Astrocyte (in vitro differentiated cells and primary cell): ENCODE measurements at regions not wholly inside any gene's neighbourhood (a gene's known extent, or its start where the extent isn't known, plus 50 kb on each side); places are given as distances from the start of the nearest gene placed in this dataset.

Experiments used
- DNase-seq: peaks from one replicate; pipeline ENCODE4 v3.0.0-alpha.2; 2010; ENCODE audit warnings: low read depth
- FAIRE-seq: peaks from 2 replicates; lab custom pipeline; 2011; peaks lifted over from hg19 to GRCh38; lab: Jason Lieb, UNC
- H2AFZ ChIP-seq: 2 replicates; pipeline ENCODE4 v1.6.0; 2012; ENCODE audit warnings: low read depth, low read length, inconsistent platforms
- H3K27ac ChIP-seq: 2 replicates; pipeline ENCODE4 v1.5.1; 2011; ENCODE audit warnings: low read depth, low read length, inconsistent platforms
- H3K27me3 ChIP-seq: 2 replicates; pipeline ENCODE4 v1.6.0; 2011; ENCODE audit warnings: low read length, inconsistent platforms; ENCODE audit not compliant: insufficient read depth
- H3K36me3 ChIP-seq: 2 replicates; pipeline ENCODE4 v1.5.1; 2011; ENCODE audit warnings: low read length, inconsistent platforms; ENCODE audit not compliant: insufficient read depth
- H3K4me1 ChIP-seq: 2 replicates; pipeline ENCODE4 v1.5.1; 2011; ENCODE audit warnings: low read length, inconsistent platforms; ENCODE audit not compliant: insufficient read depth
- H3K4me2 ChIP-seq: 2 replicates; pipeline ENCODE4 v1.6.0; 2012; ENCODE audit warnings: low read length, inconsistent platforms
- H3K4me3 ChIP-seq: 2 replicates; pipeline ENCODE4 v1.5.1; 2011; ENCODE audit warnings: low read depth, mild to moderate bottlenecking, low read length, inconsistent platforms; ENCODE audit not compliant: insufficient read depth
- H3K79me2 ChIP-seq: 2 replicates; pipeline ENCODE4 v1.6.0; 2012; ENCODE audit warnings: mild to moderate bottlenecking, low read length, inconsistent platforms; ENCODE audit not compliant: insufficient read depth
- H3K9ac ChIP-seq: 2 replicates; pipeline ENCODE4 v1.6.0; 2012; ENCODE audit warnings: mild to moderate bottlenecking, low read length, inconsistent platforms
- H3K9me3 ChIP-seq: 2 replicates; pipeline ENCODE4 v1.5.1; 2012; ENCODE audit warnings: low read depth, mild to moderate bottlenecking, low read length, inconsistent platforms; ENCODE audit not compliant: insufficient read depth
- H4K20me1 ChIP-seq: 2 replicates; pipeline ENCODE4 v1.6.0; 2012; ENCODE audit warnings: low read length, inconsistent platforms; ENCODE audit not compliant: insufficient read depth
- H3K27ac Mint-ChIP-seq: one replicate; pipeline ENCODE4 v1.8.0; 2021; ENCODE audit warnings: mild to moderate bottlenecking, mixed read lengths; ENCODE audit not compliant: unreplicated experiment
- H3K27me3 Mint-ChIP-seq: one replicate; pipeline ENCODE4 v1.8.0; 2021; ENCODE audit warnings: low read depth, mixed read lengths; ENCODE audit not compliant: unreplicated experiment
- H3K36me3 Mint-ChIP-seq: one replicate; pipeline ENCODE4 v1.8.0; 2021; ENCODE audit warnings: low read depth, mixed read lengths; ENCODE audit not compliant: unreplicated experiment
- H3K4me1 Mint-ChIP-seq: one replicate; pipeline ENCODE4 v1.8.0; 2021; ENCODE audit warnings: low read depth, mixed read lengths; ENCODE audit not compliant: unreplicated experiment
- H3K4me3 Mint-ChIP-seq: one replicate; pipeline ENCODE4 v1.8.0; 2021; ENCODE audit warnings: mild to moderate bottlenecking, moderate library complexity, mixed read lengths; ENCODE audit not compliant: unreplicated experiment
- H3K9me3 Mint-ChIP-seq: one replicate; pipeline ENCODE4 v1.8.0; 2021; ENCODE audit warnings: mild to moderate bottlenecking, mixed read lengths; ENCODE audit not compliant: unreplicated experiment
- CTCF ChIP-seq: IDR thresholded peaks from 2 replicates; pipeline ENCODE4 v1.5.1; 2011; ENCODE audit warnings: low read depth, mild to moderate bottlenecking, inconsistent platforms, low read length, moderate library complexity; ENCODE audit not compliant: insufficient read depth
- EZH2 ChIP-seq: IDR thresholded peaks from 2 replicates; pipeline ENCODE4 v1.6.1; 2012; ENCODE audit warnings: mild to moderate bottlenecking, low read length, inconsistent platforms; ENCODE audit not compliant: insufficient read depth

DNA sequence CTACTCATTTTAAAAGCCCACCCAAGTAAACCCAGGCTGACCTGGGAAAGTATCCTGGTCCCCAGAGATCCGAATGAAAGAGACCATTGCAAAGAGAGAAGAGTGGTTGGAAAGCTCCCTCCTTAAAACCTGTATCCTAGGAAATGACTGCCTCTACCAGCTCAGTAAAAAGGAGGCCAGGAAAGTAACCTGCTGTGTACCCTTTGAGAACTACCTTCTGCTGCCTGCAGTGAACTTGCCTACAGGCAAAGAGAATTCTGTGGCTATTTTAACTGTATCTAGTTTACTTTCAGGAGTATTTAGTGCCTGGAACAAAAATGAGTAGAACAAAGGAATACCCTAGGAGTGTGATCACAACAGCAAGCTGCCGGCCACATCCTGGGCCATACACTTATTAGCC lies 641.7 kb upstream of the NRXN1 start:
- H3K27me3 Mint-ChIP-seq = no peaks in the 10 kb centered on the region
- no peaks in the 10 kb centered on the region for H3K27me3 ChIP-seq
- no peaks in the 10 kb centered on the region for H3K9me3 ChIP-seq
- no peak overlapping the region for H3K4me2 ChIP-seq
- no peak for DNase-seq
- H3K4me1 ChIP-seq = no peaks in the 10 kb centered on the region
- no peak overlapping the region for H3K4me3 Mint-ChIP-seq
- H3K4me3 ChIP-seq = no peak overlapping the region
- no peak overlapping the region for H3K27ac ChIP-seq
- H3K9ac ChIP-seq = no peak overlapping the region
- H2AFZ ChIP-seq = peak overlapping the region; percentile 21
- no peaks in the 10 kb centered on the region for H3K36me3 ChIP-seq
- no peaks in the 10 kb centered on the region for H4K20me1 ChIP-seq
- no peak for FAIRE-seq
- no peaks in the 10 kb centered on the region for H3K36me3 Mint-ChIP-seq
- H3K79me2 ChIP-seq = no peaks in the 10 kb centered on the region
- H3K9me3 Mint-ChIP-seq = no peaks in the 10 kb centered on the region
- no peaks in the 10 kb centered on the region for H3K4me1 Mint-ChIP-seq
- TF ChIP-seq CTCF (no peak), EZH2 (no peak)
- H3K27ac Mint-ChIP-seq = no peak overlapping the region

- no peaks in the 10 kb centered on the region for H3K79me2 ChIP-seq
- no peaks in the 10 kb centered on the region for H3K36me3 Mint-ChIP-seq
- no peak overlapping the region for H3K4me3 ChIP-seq
- DNase-seq = no peak
- no peaks in the 10 kb centered on the region for H3K4me1 ChIP-seq
- no peak for TF ChIP-seq CTCF
- no peak for TF ChIP-seq EZH2
- no peak overlapping the region for H3K4me2 ChIP-seq
- no peak overlapping the region for H3K9ac ChIP-seq
- no peak for FAIRE-seq
- H3K27me3 Mint-ChIP-seq = no peaks in the 10 kb centered on the region
- H2AFZ ChIP-seq = no peak overlapping the region
- H3K27ac ChIP-seq = no peak overlapping the region
- H3K27ac Mint-ChIP-seq = no peak overlapping the region
- H3K9me3 Mint-ChIP-seq = no peaks in the 10 kb centered on the region
- no peaks in the 10 kb centered on the region for H3K36me3 ChIP-seq
- no peaks in the 10 kb centered on the region for H4K20me1 ChIP-seq
- H3K4me3 Mint-ChIP-seq = no peak overlapping the region
- H3K4me1 Mint-ChIP-seq = no peaks in the 10 kb centered on the region
- no peaks in the 10 kb centered on the region for H3K27me3 ChIP-seq
- no peaks in the 10 kb centered on the region for H3K9me3 ChIP-seq
These were observed 635.7 kb upstream of the NRXN1 start for GRCh38 chr2:51667679-51668078.

- Mint-ChIP-seq H3K27ac (no peak overlapping the region), H3K4me3 (no peak overlapping the region), H3K9me3 (no peaks in the 10 kb centered on the region), H3K4me1 (no peaks in the 10 kb centered on the region), H3K36me3 (no peaks in the 10 kb centered on the region), H3K27me3 (no peaks in the 10 kb centered on the region)
- Histone ChIP-seq H3K27ac (no peak overlapping the region), H3K9ac (no peak overlapping the region), H3K36me3 (no peaks in the 10 kb centered on the region), H3K79me2 (no peaks in the 10 kb centered on the region), H4K20me1 (no peaks in the 10 kb centered on the region), H3K4me3 (no peak overlapping the region), H3K4me2 (no peak overlapping the region), H2AFZ (no peak overlapping the region), H3K9me3 (no peaks in the 10 kb centered on the region), H3K4me1 (no peaks in the 10 kb centered on the region), H3K27me3 (no peaks in the 10 kb centered on the region)
- DNase-seq = no peak
- TF ChIP-seq EZH2 (no peak), CTCF (no peak)
- no peak for FAIRE-seq
These were observed 630.3 kb upstream of the NRXN1 start for GRCh38 chr2:51662187-51662586.
